ENCODE measurements at regions not wholly inside any gene's neighbourhood (a gene's known extent, or its start where the extent isn't known, plus 50 kb on each side); places are given as distances from the start of the nearest gene placed in this dataset.

- FAIRE-seq = no peak
These were observed 450.0 kb downstream of the GATA3 start for GRCh38 chr10:8504499-8504898.

- FAIRE-seq = no peak
These were observed 452.7 kb downstream of the GATA3 start for GRCh38 chr10:8507156-8507555.

GRCh38 chr10:8508882-8509281 is 454.4 kb downstream of the GATA3 start:
- no peak for FAIRE-seq

- no peak for FAIRE-seq
These were observed 456.0 kb downstream of the GATA3 start for GRCh38 chr10:8510471-8510870.

GRCh38 chr10:8511026-8511425 is 456.5 kb downstream of the GATA3 start:
- FAIRE-seq = no peak

GRCh38 chr10:8513155-8514147 is 459.0 kb downstream of the GATA3 start:
- FAIRE-seq = no peak

- FAIRE-seq = no peak
These were observed 465.9 kb downstream of the GATA3 start for GRCh38 chr10:8520382-8520781.

GRCh38 chr10:8527773-8528172 is 473.3 kb downstream of the GATA3 start:
- FAIRE-seq = no peak

GRCh38 chr10:8531116-8531515 is 476.6 kb downstream of the GATA3 start:
- FAIRE-seq = no peak

GRCh38 chr10:8532647-8533046 is 478.2 kb downstream of the GATA3 start:
- no peak for FAIRE-seq

GRCh38 chr10:8533462-8533861 is 479.0 kb downstream of the GATA3 start:
- no peak for FAIRE-seq

GRCh38 chr10:8534096-8534495 is 479.6 kb downstream of the GATA3 start:
- FAIRE-seq = no peak

- FAIRE-seq = no peak
These were observed 480.4 kb downstream of the GATA3 start for GRCh38 chr10:8534891-8535290.

GRCh38 chr10:8539056-8539455 is 484.6 kb downstream of the GATA3 start:
- FAIRE-seq = no peak

GRCh38 chr10:8543361-8544056 is 489.0 kb downstream of the GATA3 start:
- FAIRE-seq = no peak

- no peak for FAIRE-seq
These were observed 489.5 kb downstream of the GATA3 start for GRCh38 chr10:8544057-8544380.

- FAIRE-seq = no peak
These were observed 490.0 kb downstream of the GATA3 start for GRCh38 chr10:8544500-8544899.

- no peak for FAIRE-seq
These were observed 500.1 kb downstream of the GATA3 start for GRCh38 chr10:8554574-8554973.

- FAIRE-seq = no peak
These were observed 501.8 kb downstream of the GATA3 start for GRCh38 chr10:8556321-8556720.

GRCh38 chr10:8563478-8563877 is 509.0 kb downstream of the GATA3 start:
- no peak for FAIRE-seq

GRCh38 chr10:8566737-8567136 is 512.2 kb downstream of the GATA3 start:
- no peak for FAIRE-seq

- no peak for FAIRE-seq
These were observed 513.9 kb downstream of the GATA3 start for GRCh38 chr10:8568401-8568800.

- no peak for FAIRE-seq
These were observed 521.1 kb downstream of the GATA3 start for GRCh38 chr10:8575620-8576019.

- FAIRE-seq = no peak
These were observed 521.8 kb downstream of the GATA3 start for GRCh38 chr10:8576281-8576680.

Measured in G401.6 (cell line).